Sigmoid colon (tissue), 4 donors: ENCODE measurements at regions not wholly inside any gene's neighbourhood (a gene's known extent, or its start where the extent isn't known, plus 50 kb on each side); places are given as distances from the start of the nearest gene placed in this dataset.

ENCODE experiments used
- CTCF ChIP-seq, 4 experiments: fragments of 450-650 bp in 3 of 4; fragments of 200-600 bp in 1 of 4; IDR thresholded peaks; one replicate each; pipeline ENCODE4 v1.5.1; 2016 to 2019; ENCODE audit warnings: antibody characterized with exemption in 4 of 4, mild to moderate bottlenecking in 3 of 4, moderate library complexity in 2 of 4
- POLR2A ChIP-seq, 2 donors: fragments of 450-650 bp; IDR thresholded peaks; one replicate each; pipeline ENCODE4 v1.6.1; 2016; ENCODE audit warnings: antibody characterized with exemption in 2 of 2, mild to moderate bottlenecking in 2 of 2, moderate library complexity in 2 of 2
- POLR2AphosphoS5 ChIP-seq, 4 donors: sonication (generic); formaldehyde crosslinking; IDR thresholded peaks; one replicate each; pipeline ENCODE4 v1.6.1; 2017; ENCODE audit warnings: antibody characterized with exemption in 4 of 4

- TF ChIP-seq POLR2AphosphoS5 (IDR thresholded peaks at IDR 0.05) (peak in 1 of 4 donors; percentile 2), POLR2A (IDR thresholded peaks at IDR 0.05) (no peak), CTCF (IDR thresholded peaks at IDR 0.05) (peak in 1 of 4 experiments; percentile 21)
Observed at GRCh38 chr20:48448666-48449600, 378.9 kb downstream of the PREX1 start.
